GM20000 (cell line): ENCODE measurements at regions not wholly inside any gene's neighbourhood (a gene's known extent, or its start where the extent isn't known, plus 50 kb on each side); places are given as distances from the start of the nearest gene placed in this dataset.

Source experiments
- DNase-seq: peaks from one replicate; pipeline ENCODE4 v3.0.0; 2012; ENCODE audit warnings: low spot score
- TF ChIP-seq, protein P1 (sequence below): IDR thresholded peaks from 2 replicates; pipeline ENCODE4 v1.5.1; 2012; ENCODE audit warnings: mild to moderate bottlenecking, control low read depth; ENCODE audit errors: extremely low read depth, missing control alignments

DNA sequence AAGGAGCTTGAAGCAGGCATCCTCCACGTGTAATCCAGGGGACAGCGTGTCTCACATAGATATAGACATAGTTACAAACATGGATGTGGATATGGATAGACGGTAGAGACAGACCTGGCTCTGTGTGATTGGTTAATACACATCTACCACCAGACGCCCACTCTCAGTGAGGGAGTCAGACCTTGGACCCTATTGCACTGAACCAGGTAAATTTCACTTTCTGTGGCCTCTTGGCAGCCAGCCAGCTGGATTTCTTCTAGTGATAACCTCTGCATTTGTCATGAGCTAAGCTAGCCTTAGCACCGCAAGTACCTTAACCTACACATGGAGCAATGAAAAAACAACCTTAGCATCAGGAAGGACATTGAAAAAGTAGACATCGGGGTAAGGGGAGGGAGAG lies 79.2 kb upstream of the ACSL4 start:
- DNase-seq: no peak

DNA sequence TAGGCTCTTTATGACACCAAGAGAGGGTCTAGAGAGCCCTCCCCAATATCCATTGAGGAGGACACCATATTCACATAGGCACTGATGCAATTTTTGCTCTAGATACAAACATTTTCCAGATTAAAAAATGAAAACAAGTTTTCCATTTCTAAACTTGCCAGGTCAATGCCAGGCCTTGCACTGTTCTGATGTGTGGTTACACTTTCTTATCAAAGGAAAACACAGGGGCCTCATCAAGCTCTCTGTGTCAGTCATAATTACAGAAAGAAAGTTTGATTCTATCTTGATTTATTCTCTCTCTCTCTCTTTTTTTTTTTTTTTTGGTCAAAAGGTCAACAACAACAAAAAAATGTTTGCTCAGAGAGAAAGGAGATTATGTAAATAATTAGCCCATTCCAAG lies 80.2 kb upstream of the ACSL4 start:
- DNase-seq: no peak
- TF ChIP-seq, protein P1, sequence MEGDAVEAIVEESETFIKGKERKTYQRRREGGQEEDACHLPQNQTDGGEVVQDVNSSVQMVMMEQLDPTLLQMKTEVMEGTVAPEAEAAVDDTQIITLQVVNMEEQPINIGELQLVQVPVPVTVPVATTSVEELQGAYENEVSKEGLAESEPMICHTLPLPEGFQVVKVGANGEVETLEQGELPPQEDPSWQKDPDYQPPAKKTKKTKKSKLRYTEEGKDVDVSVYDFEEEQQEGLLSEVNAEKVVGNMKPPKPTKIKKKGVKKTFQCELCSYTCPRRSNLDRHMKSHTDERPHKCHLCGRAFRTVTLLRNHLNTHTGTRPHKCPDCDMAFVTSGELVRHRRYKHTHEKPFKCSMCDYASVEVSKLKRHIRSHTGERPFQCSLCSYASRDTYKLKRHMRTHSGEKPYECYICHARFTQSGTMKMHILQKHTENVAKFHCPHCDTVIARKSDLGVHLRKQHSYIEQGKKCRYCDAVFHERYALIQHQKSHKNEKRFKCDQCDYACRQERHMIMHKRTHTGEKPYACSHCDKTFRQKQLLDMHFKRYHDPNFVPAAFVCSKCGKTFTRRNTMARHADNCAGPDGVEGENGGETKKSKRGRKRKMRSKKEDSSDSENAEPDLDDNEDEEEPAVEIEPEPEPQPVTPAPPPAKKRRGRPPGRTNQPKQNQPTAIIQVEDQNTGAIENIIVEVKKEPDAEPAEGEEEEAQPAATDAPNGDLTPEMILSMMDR: no peak

More for the DNA sequence above, 79.2 kb upstream of the ACSL4 start:
- TF ChIP-seq, protein P1: no peak

DNA sequence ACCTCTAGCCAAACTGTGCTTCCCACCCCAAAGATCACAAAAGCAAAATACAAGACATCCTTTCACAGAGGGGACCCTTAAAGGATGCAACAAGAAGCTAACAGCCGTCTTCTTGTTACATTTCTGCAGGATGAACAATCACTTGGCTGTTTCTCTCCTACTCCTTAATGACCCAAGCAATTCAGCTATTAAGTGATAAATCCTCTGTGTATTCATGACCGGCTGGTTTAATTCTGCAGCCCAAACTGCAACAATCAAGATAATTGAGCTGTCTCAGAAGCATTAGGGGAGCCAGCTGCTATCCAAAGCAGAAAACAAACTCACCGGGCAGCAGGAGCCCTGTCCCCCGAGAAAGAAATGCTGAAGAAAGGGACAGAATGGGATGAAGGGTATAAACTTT lies 85.9 kb upstream of the ACSL4 start:
- TF ChIP-seq, protein P1: no peak
- DNase-seq: no peak

DNA sequence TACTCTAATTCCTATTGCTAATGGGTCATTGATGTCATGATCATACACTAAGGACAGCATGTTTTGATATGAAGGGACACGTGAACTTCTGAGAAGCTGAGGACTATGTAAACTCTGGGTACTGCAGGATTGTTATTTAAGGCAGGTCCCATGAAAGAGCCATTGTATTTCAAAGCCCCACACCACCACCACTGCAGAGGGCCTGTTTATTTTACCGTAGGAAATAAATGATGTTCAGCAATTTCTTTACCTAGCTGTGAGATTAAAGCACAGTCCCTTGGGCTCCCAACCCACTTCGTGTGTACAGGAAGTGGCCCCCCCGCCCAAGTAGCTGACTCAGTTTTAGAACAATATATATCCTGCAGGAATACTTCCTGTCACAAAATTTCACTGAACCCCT lies 89.8 kb upstream of the ACSL4 start:
- TF ChIP-seq, protein P1: no peak
- no peak for DNase-seq

DNA sequence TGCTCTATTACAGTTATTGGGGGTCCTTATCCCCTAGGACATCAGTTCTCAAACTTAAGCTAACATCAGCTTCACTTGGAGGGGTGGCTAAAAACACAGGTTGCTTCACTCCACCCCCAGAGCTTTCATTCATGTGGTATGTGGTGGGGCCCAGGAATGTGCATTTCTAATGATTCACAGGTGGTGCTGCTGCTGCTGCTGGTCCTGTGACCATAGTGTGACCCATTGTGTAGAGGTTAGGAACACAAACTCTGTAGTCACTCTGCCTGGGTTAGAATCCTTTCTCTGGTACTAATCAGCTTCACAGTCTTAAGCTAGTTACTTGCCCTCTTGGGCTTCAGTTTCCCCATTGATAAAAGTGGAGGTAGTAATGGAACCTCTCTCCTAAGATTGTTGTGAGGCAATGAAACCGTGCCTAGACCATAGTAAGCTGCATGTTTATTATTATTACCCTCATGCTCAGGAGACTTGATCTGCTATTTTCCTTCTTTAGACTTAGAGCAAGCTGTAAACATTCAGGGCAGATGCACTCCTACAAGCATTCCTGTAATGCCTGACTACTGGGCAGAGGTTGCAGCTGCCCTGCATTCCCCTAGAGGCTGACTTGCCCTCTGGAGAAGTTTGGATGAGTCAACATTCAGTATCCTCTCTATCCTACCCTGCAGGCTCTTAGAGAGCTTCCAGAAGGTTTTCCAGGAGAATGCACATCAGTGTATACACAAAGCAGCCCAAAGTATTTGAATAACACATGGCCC lies 94.1 kb upstream of the ACSL4 start:
- TF ChIP-seq, protein P1: no peak
- no peak for DNase-seq

DNA sequence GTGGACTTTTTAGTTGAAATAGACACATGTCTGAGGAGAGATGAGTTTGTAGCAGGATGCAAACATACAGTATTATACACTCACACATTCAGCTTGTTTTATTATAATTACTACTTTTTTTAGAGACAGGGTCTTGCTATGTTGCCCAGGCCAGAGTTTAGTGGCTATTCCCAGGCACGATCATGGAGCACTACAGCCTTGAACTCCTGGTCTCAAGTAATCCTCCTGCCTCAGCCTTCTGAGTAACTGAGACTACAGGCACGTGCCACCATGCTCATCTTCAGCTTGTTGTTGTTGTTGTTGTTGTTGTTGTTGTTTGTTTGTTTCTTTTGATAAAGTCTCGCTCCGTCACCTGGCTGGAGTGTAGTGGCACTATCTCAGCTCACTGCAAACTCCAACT lies 94.7 kb upstream of the ACSL4 start:
- TF ChIP-seq, protein P1: no peak
- DNase-seq: no peak

DNA sequence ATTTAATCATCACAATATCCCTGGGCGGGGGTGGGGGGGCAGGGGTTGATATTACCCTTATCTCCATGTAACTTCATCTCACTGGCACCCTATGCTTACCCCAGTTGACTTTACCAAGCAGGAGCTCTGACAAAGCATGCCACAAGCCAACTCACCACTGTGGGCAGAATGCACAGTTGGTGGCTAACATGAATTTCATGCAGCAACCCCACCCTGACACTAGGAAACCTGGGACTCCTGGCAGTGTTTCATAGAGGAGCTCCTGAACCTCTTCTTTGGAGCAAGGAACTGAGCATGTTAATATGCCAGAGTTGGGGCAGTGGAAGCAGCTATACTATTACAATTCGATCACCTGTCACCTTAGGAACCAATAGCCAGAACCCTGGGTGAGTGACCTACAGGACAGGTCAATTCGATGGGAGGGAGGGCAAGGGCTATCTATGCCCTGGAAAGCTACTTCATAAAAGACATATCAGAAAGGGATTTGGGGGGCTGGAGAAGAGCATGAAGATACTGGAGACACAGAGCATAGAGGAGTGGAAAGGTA lies 97.2 kb upstream of the ACSL4 start:
- DNase-seq: no peak
- TF ChIP-seq, protein P1: no peak
